GM12892 (cell line): ENCODE measurements at regions not wholly inside any gene's neighbourhood (a gene's known extent, or its start where the extent isn't known, plus 50 kb on each side); places are given as distances from the start of the nearest gene placed in this dataset.

Experiments used
- POLR2A ChIP-seq: IDR thresholded peaks from 2 replicates; pipeline ENCODE4 v1.6.1; 2011; ENCODE audit warnings: low read depth, low read length, control low read depth
- POLR2AphosphoS5 ChIP-seq: IDR thresholded peaks from 2 replicates; pipeline ENCODE4 v1.6.1; 2011; ENCODE audit warnings: low read depth, low read length, control low read depth
- TAF1 ChIP-seq: IDR thresholded peaks from 2 replicates; pipeline ENCODE4 v1.6.1; 2011; ENCODE audit warnings: low read depth, mild to moderate bottlenecking, control low read depth, low read length, borderline replicate concordance

DNA sequence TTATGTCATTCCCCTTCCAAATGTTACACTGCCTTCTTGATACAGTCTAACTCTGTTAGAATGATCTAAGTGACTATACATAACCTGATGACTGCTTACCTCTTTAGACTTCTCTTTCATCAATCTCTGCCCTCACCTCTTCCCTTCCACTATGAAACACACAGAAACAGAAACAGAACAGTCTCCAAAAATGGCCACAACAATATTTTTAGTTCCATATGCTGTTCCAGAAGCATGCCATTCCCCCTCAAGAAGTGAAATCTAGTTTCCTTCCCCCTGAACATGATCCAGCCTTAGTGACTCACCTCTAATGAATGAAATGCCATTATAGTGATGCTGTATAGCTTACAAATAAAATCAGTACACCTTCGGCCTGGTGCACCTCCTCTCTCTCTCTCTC is 229.3 kb upstream of the TENT5A start:
- no peak for TF ChIP-seq POLR2AphosphoS5
- TF ChIP-seq TAF1 = no peak
- no peak for TF ChIP-seq POLR2A
